LoVo (cell line): ENCODE measurements at regions not wholly inside any gene's neighbourhood (a gene's known extent, or its start where the extent isn't known, plus 50 kb on each side); places are given as distances from the start of the nearest gene placed in this dataset.

ENCODE experiments used
- DNase-seq: peaks from one replicate; pipeline ENCODE4 v3.0.0-alpha.2; 2016; ENCODE audit warnings: low spot score

DNA sequence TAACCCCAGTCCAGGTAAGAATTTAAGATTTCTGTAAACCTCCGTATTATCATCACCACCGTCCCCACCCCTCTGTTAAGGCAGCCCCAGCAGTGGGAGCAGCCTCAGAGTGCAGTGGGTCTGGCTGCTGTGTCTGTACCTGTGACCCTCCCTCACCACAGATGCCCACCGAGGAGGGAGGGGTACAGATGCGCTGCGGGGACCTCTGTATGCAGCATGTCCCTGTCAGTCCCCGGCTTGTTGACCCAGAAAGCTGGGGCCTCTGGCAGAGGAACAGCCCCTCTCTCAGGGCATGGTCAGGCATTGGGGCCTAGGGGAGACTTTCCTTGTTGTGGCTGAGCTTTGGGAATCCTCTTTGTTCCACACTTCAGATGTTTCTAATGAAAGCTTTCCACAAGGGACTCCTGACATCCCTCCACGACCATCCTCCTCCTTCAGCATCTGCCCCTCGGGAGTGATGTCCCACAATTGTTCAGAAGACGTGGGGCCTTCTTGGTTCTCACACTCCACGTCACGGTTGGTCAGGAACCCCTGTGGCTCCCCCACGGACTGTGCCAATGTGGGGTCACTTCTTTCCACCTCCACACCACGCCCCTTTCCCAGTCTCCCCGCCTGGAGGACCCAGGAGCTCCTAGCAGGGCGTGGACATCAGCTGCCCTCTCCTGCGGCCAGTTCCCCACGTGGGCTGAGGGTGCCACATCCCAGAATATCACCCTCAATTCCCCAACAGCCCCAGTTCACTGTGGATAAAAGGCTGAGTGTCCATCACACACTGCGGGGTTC, 384.2 kb upstream of the MYT1L start:
- DNase-seq, result no peak

GRCh38 chr2:2714408-2714807, 383.3 kb upstream of the MYT1L start:
- no peak for DNase-seq

DNA sequence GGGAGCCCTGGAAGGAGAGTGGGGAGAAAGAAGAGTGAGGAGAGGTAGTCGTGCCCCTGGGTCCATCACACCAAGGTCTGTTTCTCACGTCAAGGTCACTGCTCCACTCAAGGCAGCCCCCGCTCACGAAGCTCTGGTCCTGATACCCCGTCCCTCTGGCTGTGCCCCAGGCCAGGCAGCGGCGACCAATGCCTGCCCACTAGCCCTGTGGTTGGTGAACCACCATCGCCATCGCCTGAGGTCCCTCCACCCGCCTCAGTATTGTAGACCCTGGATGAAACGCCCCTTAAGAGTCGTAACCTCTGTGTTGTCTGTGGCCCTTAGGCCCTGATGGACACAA, 378.3 kb upstream of the MYT1L start:
- DNase-seq, result no peak

GRCh38 chr2:2708575-2709430, 377.7 kb upstream of the MYT1L start:
- no peak for DNase-seq

- DNase-seq, result no peak
Measured at GRCh38 chr2:2707206-2707991, 376.3 kb upstream of the MYT1L start.

- DNase-seq, result no peak
Measured at GRCh38 chr2:2706306-2706705, 375.2 kb upstream of the MYT1L start.

GRCh38 chr2:2705871-2706270, 374.8 kb upstream of the MYT1L start:
- DNase-seq, result no peak

GRCh38 chr2:2704428-2705090, 373.5 kb upstream of the MYT1L start:
- no peak for DNase-seq

DNA sequence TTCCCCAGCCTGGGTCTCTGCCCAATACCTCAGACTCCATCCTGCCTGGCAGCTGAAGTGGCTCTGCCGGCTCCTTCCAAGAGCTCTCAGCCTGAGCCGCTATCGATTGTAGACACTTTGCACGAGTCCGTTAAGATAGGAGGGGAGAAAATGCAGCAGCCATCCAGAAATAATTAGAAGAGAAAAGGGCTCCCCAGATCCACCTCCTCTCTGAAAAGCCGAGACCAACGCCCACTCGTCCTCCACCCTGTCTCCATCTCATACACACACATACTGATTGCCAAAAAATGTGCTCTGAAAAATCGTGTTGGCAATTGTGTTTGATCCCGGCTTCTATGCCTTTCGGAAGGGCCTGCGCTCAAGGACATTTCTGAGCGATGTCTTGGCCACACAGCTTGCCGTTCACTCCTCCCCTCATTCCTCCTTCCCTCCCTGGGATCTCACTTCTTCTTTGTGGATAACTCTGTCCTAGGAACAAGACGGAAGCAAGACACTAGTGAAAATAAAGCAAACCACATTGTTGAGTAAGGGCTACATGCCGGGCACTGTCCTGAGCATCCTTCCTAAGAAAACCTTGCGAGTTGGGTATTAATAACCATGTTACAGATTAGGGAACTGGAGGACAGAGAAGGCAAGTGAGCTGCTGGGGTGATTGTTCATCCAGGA, 372.8 kb upstream of the MYT1L start:
- DNase-seq, result no peak

DNA sequence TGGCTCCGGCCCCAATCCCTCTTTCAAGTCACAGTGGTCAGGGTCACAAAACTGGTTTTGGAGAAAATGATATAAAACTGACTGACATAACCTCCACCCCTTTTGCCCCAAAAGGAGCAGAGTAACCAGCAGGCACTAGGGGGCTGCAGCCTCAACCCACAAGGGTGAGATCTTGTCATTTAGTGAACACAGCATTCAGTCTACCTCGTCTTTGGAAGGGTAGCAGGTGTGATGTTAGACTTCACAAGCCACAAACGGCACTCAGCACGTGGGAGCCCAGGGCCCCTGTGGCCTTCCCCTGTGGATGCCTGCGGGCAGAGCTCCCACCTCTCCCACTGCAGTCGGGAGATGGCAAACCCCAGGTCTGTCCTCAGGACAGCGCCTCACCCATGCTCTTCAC, 372.1 kb upstream of the MYT1L start:
- DNase-seq, result no peak

- DNase-seq, result no peak
Measured at GRCh38 chr2:2702385-2702784, 371.3 kb upstream of the MYT1L start.

DNA sequence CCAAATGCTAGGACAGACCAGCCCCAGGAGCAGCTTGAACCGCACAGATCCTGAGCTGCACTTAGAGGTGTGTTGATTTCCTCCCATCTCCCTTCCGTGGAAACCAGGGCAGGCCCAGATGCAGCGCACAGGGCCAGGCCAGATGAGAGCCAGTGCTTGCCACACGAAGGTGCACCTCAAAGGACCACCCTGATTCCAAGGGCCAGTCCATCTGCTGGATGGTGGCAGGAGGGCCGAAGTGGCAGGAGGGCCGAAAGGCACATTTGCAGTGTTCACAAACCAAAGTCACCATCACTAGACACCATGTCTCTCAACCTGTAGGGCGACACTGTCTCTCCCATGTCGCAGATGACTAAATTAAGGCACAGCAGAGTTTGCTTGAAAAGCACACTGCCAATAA, 370.7 kb upstream of the MYT1L start:
- DNase-seq, result no peak

DNA sequence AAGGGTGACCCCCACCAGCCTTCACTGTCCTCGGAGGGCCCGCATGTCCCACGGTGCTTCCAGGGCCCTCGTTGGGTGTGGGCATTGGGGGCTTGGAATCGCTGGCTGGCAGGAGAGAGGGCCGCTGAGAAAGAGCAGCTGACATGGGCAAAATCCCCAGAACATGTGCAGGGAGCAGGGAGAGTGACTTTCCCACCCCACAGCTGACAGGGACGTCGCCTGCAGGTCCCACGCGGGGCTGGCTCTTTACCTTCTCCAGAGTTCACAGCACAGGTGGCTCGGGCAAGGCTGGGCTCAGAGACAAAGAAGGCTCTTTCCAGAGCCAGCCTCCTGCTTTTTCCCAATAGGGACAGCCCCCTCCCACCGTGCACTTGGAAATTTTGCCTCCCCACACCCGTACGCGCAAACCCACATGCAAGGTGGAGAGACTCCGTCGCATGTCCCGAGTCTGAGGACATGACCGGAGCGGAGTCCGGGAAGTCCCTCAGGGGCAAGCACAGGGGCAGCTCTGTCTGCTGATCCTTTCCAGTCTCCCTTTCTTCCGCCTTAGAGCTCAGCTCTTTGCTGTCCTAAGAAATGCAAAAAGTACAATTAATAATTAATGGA, 370.2 kb upstream of the MYT1L start:
- DNase-seq, result no peak

- no peak for DNase-seq
Measured at GRCh38 chr2:2699121-2699505, 368.0 kb upstream of the MYT1L start.

DNA sequence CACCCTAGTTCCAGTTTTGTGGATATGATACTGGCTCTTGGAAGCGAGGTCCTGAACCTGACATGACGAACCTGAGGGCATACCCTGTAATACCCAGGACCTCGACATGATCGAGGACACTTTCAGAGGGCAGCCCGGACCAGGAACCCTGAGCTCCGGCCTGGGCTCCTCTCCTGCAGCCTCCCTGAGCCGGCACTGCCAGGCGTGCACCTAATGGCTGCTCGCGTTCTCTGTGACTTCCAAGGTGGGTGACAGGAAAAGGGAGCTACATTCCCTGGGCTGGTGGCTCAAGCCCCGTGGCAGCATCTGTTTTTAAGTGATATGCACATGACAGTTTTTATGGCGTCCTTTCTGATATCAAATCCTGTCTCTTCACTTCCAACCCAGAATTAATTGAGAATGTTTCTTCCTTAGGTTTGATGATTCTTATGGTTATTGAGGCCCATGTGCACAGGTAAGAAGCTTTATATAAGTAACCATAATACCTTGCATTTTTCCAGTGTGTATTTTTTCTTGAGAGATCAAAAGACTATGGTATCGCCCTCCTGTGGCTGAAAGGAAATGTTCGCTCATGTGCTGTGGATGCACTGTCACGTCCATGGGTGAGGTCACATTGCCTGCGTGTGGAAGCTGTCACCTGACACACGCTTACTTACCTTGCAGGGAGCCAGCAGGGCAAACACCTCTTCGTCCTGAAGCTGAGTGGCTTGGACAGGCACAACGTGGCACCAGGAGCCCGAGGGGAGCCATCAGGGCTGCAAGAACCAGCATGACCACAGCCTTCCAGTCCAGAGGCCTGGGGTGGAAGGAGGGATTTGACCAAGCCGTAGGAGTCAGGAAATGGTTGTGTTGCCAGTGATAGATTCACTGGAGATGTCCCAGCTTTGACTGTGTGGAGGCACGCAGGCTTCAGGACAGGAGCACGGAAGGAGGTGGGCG, 367.4 kb upstream of the MYT1L start:
- no peak for DNase-seq

- DNase-seq, result no peak
Measured at GRCh38 chr2:2696733-2697455, 365.8 kb upstream of the MYT1L start.

DNA sequence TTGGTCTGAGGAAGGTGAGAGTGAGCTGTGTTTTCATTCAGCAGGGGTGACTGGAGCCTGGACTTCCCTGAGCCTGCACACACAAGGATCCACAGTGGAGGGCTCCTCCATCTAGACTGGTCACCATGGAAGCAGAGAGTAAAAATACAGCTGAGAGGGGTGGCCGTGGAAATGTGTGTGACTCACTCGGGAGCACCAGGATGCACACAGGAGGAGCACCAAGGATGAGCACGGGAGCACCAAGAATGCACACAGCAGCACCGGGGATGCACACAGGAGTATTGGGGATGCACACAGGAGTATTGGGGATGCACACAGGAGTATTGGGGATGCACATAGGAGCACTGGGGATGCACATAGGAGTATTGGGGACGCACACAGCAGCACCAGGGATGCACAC, 365.2 kb upstream of the MYT1L start:
- no peak for DNase-seq

DNA sequence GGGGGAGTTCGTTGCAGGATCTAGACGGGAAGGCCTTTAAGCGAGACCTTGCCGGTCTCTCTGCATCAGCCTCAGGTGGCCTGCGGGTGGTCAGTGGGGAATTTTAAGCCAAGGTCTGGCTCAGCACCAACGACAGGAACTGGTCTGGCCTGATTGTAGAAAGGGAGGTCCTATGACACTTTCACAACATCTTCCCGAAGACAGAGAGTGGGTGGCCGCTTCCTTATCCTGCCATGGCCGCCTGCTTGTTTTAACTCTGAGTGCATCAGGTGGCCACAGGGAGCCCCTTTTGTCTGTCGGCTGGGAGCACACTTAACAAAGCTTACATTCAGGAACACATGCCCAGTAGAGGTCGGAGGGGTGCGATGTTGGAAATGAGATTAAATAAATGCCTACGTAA, 363.7 kb upstream of the MYT1L start:
- no peak for DNase-seq

DNA sequence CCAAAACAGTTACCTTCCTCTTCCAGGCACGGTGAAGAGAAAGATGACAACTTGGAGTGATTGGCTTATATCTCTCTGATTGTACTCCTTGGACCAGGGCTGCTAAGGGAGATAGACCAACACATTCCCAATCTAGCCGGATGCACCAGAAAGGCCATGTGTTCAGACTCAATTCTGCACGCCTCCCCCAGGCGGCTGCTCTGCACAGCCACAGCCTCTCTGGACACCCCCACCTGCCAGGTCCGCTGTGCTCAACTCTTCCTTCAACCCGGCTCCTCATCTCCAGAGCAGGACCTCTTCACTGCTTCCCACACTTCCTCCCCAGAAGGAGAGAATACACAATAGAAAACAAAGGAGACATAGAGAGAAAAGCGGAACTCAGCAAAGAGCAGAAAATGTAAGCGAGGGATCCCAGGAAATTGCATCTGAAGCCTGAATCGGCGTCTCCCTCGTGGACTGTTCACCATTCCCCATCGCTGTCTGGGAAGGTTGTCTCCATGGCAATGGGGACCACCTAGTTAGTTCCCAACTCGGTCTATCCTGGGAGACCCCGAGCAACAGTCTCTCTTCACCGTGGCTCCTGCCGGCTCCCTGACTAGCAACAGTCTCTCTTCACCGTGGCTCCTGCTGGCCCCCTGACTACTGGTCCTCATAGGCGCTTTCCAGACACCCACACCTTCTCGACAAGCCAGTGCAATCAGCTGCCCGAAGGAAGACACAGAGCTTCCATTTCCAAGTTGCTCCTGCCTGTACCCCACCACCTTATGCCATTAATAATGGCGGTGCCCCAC, 361.7 kb upstream of the MYT1L start:
- no peak for DNase-seq
